ENCODE measurements at regions not wholly inside any gene's neighbourhood (a gene's known extent, or its start where the extent isn't known, plus 50 kb on each side); places are given as distances from the start of the nearest gene placed in this dataset.
A peak's percentile ranks its signal among the peaks of the same experiment; 100 is the strongest.
"Not testable (repeated sequence)": the region's sequence is repeated elsewhere in the genome, so short reads cannot be mapped to it uniquely, and the experiment has no call there.

GRCh38 chr14:45658226-45658916, 405.4 kb upstream of the MIS18BP1 start:
- in situ Hi-C loops (cut with HindIII; ENCODE audit: low sequenced_read_pairs): no loop called here
- H3K4me3 ChIP-seq (ENCODE audit: low read depth, low read length): no peak overlapping the region
- TF ChIP-seq, protein P1, sequence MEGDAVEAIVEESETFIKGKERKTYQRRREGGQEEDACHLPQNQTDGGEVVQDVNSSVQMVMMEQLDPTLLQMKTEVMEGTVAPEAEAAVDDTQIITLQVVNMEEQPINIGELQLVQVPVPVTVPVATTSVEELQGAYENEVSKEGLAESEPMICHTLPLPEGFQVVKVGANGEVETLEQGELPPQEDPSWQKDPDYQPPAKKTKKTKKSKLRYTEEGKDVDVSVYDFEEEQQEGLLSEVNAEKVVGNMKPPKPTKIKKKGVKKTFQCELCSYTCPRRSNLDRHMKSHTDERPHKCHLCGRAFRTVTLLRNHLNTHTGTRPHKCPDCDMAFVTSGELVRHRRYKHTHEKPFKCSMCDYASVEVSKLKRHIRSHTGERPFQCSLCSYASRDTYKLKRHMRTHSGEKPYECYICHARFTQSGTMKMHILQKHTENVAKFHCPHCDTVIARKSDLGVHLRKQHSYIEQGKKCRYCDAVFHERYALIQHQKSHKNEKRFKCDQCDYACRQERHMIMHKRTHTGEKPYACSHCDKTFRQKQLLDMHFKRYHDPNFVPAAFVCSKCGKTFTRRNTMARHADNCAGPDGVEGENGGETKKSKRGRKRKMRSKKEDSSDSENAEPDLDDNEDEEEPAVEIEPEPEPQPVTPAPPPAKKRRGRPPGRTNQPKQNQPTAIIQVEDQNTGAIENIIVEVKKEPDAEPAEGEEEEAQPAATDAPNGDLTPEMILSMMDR (IDR thresholded peaks at IDR 0.05; ENCODE audit: low read depth, low read length): no peak
- DNase-seq (ENCODE audit: low read depth, low spot score): no peak

DNA sequence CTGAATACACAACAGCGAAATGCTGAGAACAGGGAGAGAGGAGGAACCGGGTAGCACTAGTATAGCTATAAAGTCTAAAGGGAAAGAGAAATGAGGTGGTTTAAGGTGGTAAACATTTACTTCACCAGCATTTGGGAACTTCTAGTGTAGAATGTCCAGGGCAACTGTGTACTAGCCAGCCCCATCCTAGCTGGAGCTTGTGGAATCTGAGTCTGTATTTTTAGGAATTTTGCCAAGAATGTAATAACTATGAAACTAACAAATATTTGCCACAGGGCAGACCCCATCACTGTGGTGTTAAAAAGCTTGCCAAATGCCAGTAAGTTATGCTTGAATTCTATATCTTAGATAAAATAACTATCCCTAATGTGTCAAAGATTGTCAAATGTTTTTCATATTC, 398.9 kb upstream of the MIS18BP1 start:
- no peak overlapping the region for H3K4me3 ChIP-seq (ENCODE audit: low read depth, low read length)
- DNase-seq (ENCODE audit: low read depth, low spot score): peak; percentile 27
- TF ChIP-seq, protein P1 (IDR thresholded peaks at IDR 0.05; ENCODE audit: low read depth, low read length): no peak
- in situ Hi-C loops (cut with HindIII; ENCODE audit: low sequenced_read_pairs): no loop called here

- in situ Hi-C loops (cut with HindIII; ENCODE audit: low sequenced_read_pairs): no loop called here
- TF ChIP-seq, protein P1 (IDR thresholded peaks at IDR 0.05; ENCODE audit: low read depth, low read length): no peak
- no peak overlapping the region for H3K4me3 ChIP-seq (ENCODE audit: low read depth, low read length)
- no peak for DNase-seq (ENCODE audit: low read depth, low spot score)
Measured at GRCh38 chr14:45650754-45651153, 397.8 kb upstream of the MIS18BP1 start.

GRCh38 chr14:45649051-45649450, 396.0 kb upstream of the MIS18BP1 start:
- in situ Hi-C loops (cut with HindIII; ENCODE audit: low sequenced_read_pairs): no loop called here
- TF ChIP-seq, protein P1 (IDR thresholded peaks at IDR 0.05; ENCODE audit: low read depth, low read length): no peak
- peak; percentile 2 for DNase-seq (ENCODE audit: low read depth, low spot score)
- H3K4me3 ChIP-seq (ENCODE audit: low read depth, low read length): no peak overlapping the region

DNA sequence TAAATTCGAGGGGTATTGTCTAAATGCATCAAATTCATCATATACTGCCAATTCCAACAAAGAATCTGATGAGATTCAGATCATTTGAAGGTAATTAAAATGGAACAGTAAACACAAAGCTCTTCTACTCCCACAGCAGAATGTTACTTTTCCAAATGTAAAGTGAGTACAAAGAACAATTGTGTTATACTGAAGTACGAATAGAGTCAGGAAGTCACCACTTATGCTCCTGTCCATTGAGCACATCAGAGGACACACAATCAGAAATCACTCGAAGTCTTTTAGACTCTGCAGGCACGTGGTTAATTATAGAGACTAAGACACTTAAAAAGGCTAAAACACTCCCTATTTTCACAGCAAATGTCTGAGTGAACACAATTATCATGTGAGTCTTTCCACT, 388.5 kb upstream of the MIS18BP1 start:
- TF ChIP-seq, protein P1 (IDR thresholded peaks at IDR 0.05; ENCODE audit: low read depth, low read length): no peak
- in situ Hi-C loops (cut with HindIII; ENCODE audit: low sequenced_read_pairs): no loop called here
- no peak for DNase-seq (ENCODE audit: low read depth, low spot score)
- H3K4me3 ChIP-seq (ENCODE audit: low read depth, low read length): no peak overlapping the region

- in situ Hi-C loops (cut with HindIII; ENCODE audit: low sequenced_read_pairs); DNase-seq (ENCODE audit: low read depth, low spot score): not testable (repeated sequence)
Measured at GRCh38 chr14:45634651-45635441, 381.8 kb upstream of the MIS18BP1 start.

More at GRCh38 chr14:45634651-45635441, 381.8 kb upstream of the MIS18BP1 start:
- H3K4me3 ChIP-seq (ENCODE audit: low read depth, low read length): not testable (repeated sequence)
